SK-N-SH treated with all-trans-retinoic acid at 6 μM for 48 hours (cell line): ENCODE measurements at regions not wholly inside any gene's neighbourhood (a gene's known extent, or its start where the extent isn't known, plus 50 kb on each side); places are given as distances from the start of the nearest gene placed in this dataset.

Source experiments
- ARNTL ChIP-seq: fragments of 450-650 bp; formaldehyde crosslinking; IDR thresholded peaks from 2 replicates; pipeline ENCODE4 v1.5.0; 2020; ENCODE audit warnings: low read depth, mild to moderate bottlenecking, moderate library complexity, borderline replicate concordance
- RARB ChIP-seq: fragments of 250-450 bp; sonication (Bioruptor Pico); IDR thresholded peaks from 2 replicates; pipeline ENCODE4 v1.8.0; 2021; ENCODE audit warnings: mild to moderate bottlenecking, moderate library complexity
- TCF4 ChIP-seq: fragments of 250-450 bp; sonication (Bioruptor Pico); IDR thresholded peaks from 2 replicates; pipeline ENCODE4 v1.8.0; 2021; ENCODE audit warnings: mild to moderate bottlenecking, moderate library complexity, borderline replicate concordance
- ZFP3 ChIP-seq: fragments of 250-450 bp; sonication (Bioruptor Pico); IDR thresholded peaks from 2 replicates; pipeline ENCODE4 v1.5.0; 2020; ENCODE audit warnings: mild to moderate bottlenecking, moderate library complexity
- ZFP30 ChIP-seq: fragments of 450-650 bp; formaldehyde crosslinking; IDR thresholded peaks from 2 replicates; pipeline ENCODE4 v1.5.0; 2022; ENCODE audit warnings: mild to moderate bottlenecking, moderate library complexity
- TF ChIP-seq, protein P1 (sequence below): fragments of 250-450 bp; sonication (Bioruptor Pico); IDR thresholded peaks from 2 replicates; pipeline ENCODE4 v1.8.0; 2021; ENCODE audit warnings: low read depth, mild to moderate bottlenecking, moderate library complexity, borderline replicate concordance
- TF ChIP-seq, protein P2 (sequence below): fragments of 250-450 bp; sonication (Bioruptor Pico); IDR thresholded peaks from 2 replicates; pipeline ENCODE4 v1.5.1; 2021; ENCODE audit warnings: mild to moderate bottlenecking, moderate library complexity
- TF ChIP-seq, protein P3 (sequence below): fragments of 250-450 bp; sonication (Bioruptor Pico); IDR thresholded peaks from 2 replicates; pipeline ENCODE4 v1.5.1; 2020; ENCODE audit warnings: low read depth, mild to moderate bottlenecking, moderate library complexity

DNA sequence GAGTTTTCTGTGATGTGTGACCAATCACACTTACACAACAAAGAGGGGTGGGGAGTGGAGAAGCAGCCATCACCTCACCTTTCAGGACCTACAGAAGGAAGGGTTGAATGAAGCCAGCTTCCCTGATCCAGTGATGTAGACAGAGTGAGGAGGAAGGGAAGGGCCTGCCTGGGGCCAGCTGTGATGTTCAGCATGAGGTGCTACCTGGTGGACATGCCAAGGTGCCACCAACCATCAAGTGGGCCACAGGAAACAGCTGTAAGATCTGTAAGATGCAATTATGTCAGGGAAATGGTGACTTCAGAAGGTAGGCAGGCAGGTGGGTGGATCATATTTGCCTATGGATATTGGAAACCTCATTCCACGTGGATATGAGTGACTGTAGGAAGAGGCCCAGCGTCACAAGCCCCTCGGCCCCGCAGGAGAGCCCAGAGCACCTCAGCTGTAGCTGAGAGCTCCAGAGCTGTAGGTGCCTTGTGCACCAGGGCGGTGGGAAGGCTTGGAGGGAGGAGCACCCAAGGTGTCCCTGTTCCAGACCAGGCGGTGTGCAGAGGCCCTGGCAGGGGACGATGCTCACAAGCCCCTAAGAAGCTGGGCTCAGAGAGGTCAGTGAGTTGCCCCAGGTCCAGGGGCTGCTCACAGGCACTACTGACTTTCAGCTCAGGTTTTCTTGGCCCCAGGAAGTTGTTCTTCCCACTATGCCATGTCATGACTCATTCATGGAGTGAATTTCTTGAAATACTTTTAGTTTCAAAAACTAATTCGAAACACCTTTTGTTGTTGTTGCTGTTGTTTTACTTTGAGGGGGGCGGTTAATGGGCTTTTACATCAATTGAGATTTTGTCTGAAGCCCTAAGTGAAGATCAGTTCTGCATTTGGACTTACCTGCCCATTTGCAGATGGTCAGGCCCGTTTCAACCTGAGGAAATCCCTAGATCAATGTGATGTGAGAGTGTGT lies 94.2 kb upstream of the ALDH1A3 start:
- TF ChIP-seq ZFP30 (CRISPR knock-in tag) (no peak), RARB (CRISPR knock-in tag) (no peak), ZFP3 (no peak), ARNTL (CRISPR knock-in tag) (no peak), TCF4 (CRISPR knock-in tag) (no peak)
- TF ChIP-seq, protein P1, sequence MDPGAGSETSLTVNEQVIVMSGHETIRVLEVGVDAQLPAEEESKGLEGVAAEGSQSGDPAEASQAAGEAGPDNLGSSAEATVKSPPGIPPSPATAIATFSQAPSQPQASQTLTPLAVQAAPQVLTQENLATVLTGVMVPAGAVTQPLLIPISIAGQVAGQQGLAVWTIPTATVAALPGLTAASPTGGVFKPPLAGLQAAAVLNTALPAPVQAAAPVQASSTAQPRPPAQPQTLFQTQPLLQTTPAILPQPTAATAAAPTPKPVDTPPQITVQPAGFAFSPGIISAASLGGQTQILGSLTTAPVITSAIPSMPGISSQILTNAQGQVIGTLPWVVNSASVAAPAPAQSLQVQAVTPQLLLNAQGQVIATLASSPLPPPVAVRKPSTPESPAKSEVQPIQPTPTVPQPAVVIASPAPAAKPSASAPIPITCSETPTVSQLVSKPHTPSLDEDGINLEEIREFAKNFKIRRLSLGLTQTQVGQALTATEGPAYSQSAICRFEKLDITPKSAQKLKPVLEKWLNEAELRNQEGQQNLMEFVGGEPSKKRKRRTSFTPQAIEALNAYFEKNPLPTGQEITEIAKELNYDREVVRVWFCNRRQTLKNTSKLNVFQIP (CRISPR knock-in tag): no peak
- TF ChIP-seq, protein P2, sequence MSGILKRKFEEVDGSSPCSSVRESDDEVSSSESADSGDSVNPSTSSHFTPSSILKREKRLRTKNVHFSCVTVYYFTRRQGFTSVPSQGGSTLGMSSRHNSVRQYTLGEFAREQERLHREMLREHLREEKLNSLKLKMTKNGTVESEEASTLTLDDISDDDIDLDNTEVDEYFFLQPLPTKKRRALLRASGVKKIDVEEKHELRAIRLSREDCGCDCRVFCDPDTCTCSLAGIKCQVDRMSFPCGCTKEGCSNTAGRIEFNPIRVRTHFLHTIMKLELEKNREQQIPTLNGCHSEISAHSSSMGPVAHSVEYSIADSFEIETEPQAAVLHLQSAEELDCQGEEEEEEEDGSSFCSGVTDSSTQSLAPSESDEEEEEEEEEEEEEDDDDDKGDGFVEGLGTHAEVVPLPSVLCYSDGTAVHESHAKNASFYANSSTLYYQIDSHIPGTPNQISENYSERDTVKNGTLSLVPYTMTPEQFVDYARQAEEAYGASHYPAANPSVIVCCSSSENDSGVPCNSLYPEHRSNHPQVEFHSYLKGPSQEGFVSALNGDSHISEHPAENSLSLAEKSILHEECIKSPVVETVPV (CRISPR knock-in tag): no peak
- TF ChIP-seq, protein P3, sequence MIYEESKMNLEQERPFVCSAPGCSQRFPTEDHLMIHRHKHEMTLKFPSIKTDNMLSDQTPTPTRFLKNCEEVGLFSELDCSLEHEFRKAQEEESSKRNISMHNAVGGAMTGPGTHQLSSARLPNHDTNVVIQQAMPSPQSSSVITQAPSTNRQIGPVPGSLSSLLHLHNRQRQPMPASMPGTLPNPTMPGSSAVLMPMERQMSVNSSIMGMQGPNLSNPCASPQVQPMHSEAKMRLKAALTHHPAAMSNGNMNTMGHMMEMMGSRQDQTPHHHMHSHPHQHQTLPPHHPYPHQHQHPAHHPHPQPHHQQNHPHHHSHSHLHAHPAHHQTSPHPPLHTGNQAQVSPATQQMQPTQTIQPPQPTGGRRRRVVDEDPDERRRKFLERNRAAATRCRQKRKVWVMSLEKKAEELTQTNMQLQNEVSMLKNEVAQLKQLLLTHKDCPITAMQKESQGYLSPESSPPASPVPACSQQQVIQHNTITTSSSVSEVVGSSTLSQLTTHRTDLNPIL (CRISPR knock-in tag): no peak
